ENCODE measurements at regions not wholly inside any gene's neighbourhood (a gene's known extent, or its start where the extent isn't known, plus 50 kb on each side); places are given as distances from the start of the nearest gene placed in this dataset.
A peak's percentile ranks its signal among the peaks of the same experiment; 100 is the strongest.

DNA sequence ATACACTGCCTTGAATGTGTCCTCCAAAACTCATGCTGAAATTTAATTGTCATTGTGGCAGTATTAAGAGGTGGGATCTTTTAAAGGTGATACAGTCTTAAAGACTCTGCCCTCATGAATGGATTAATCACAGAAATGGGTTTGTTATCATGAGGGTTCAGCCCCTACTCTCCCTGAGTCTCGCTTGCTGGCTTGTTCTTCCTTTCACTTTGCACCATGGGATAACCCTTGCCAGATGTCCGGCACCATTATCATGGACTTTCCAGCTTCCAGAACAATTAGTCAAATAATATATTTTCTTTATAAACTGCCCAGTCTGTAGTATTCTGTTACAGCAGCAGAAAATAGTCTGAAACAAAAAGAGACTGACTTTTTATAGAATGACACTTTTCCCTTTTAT lies 67.9 kb upstream of the TENT5A start:
- ChIA-PET CTCF (no interaction called here), POLR2A (no interaction called here)
- TF ChIP-seq ZNF384 (IDR thresholded peaks at IDR 0.05) (no peak), TARDBP (IDR thresholded peaks at IDR 0.05) (no peak)
- DNase-seq (ENCODE audit: extremely low spot score) = no peak

DNA sequence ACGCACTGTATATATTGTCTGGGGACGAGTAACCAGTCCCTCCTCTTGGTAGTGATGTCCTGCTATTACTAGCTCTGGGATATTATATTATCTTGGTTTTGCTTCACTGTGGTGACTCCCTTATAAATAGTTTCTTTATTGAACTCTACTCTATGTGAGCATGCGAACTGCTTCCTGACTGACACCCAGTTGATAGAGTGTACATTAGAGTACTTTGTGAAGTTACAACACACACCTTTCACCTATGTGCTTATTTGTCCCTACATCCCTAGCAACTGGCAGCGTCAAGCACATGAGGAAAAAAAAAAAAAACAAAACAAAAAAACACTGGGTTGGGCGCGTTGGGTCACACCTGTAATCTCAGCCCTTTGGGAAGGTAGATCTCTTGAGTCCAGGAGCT lies 67.3 kb upstream of the TENT5A start:
- POLR2A ChIA-PET = no interaction called here
- no peak for DNase-seq (ENCODE audit: extremely low spot score)
- CTCF ChIA-PET = interaction anchor here (0.6 kb wide), 1 partner anchor 18 kb away, joined by 3 read pairs; no protein-coding TSS in a partner anchor
- TF ChIP-seq NFRKB (IDR thresholded peaks at IDR 0.05) (no peak), PKNOX1 (IDR thresholded peaks at IDR 0.05) (no peak), SUZ12 (IDR thresholded peaks at IDR 0.05) (no peak), ELF4 (IDR thresholded peaks at IDR 0.05) (no peak), BHLHE40 (IDR thresholded peaks at IDR 0.05; ENCODE audit: borderline replicate concordance) (no peak), ZNF384 (IDR thresholded peaks at IDR 0.05) (no peak), FOXM1 (IDR thresholded peaks at IDR 0.05; ENCODE audit: borderline replicate concordance) (no peak), ARNT (IDR thresholded peaks at IDR 0.05) (no peak)

DNA sequence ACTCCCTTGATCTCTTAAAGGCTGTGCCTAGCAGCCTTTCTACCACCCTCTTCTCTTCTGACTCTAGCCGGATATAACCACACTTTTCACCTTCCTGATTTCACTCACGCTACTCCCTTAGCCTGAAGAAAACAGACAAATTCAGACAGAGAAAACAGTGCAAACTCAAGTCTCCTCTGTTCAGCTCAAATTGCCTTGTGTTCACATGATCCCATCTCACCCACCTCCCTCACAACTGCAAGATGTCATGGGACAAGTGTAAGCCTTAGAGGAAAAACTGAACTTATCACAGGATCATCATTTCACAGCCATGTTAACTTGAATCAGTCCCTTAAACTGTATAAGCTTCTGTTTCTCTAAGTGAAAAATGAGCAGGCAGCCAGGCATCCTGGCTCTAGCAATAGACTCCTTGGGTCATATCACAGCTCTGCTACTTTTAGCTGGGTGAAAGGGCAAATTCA lies 66.5 kb upstream of the TENT5A start:
- POLR2A ChIA-PET = no interaction called here
- TF ChIP-seq L3MBTL2 (conservative IDR thresholded peaks at IDR 0.05) = no peak
- no peak for TF ChIP-seq NFRKB (IDR thresholded peaks at IDR 0.05)
- CTCF ChIA-PET = no interaction called here
- no peak for DNase-seq (ENCODE audit: extremely low spot score)

DNA sequence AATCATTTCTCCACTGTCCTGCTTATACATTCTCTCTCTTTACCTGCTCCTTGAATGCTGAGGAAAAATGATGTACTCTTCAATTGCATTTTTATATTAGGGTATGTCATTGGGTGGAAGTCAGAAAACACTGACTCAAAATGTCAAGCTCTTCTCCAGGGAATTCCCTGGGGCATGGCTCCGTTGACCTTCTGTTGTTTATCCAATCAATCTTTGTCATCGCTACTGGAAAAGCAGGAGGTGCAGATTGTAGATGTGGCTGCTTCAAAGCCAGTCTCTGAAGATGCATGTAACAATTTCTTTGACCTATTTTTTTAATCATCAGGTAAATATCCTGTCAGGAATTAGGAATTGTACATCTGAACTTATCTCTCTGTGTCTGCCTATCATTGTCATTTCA lies 63.9 kb upstream of the TENT5A start:
- POLR2A ChIA-PET = no interaction called here
- CTCF ChIA-PET = no interaction called here
- TF ChIP-seq PKNOX1 (IDR thresholded peaks at IDR 0.05) (peak; percentile 54), ARNT (IDR thresholded peaks at IDR 0.05) (no peak)
- no peak for DNase-seq (ENCODE audit: extremely low spot score)

GRCh38 chr6:81814370-81815076 lies 62.0 kb upstream of the TENT5A start:
- no peak for DNase-seq (ENCODE audit: extremely low spot score)
- CTCF ChIA-PET = no interaction called here
- POLR2A ChIA-PET = no interaction called here
- TF ChIP-seq SP1 (IDR thresholded peaks at IDR 0.05) (no peak), FOXM1 (IDR thresholded peaks at IDR 0.05; ENCODE audit: borderline replicate concordance) (no peak), PKNOX1 (IDR thresholded peaks at IDR 0.05) (no peak), HDGF (IDR thresholded peaks at IDR 0.05; ENCODE audit: borderline replicate concordance) (no peak), ARNT (IDR thresholded peaks at IDR 0.05) (no peak), NFRKB (IDR thresholded peaks at IDR 0.05) (no peak), ZNF384 (IDR thresholded peaks at IDR 0.05) (no peak), FOXA1 (IDR thresholded peaks at IDR 0.05) (no peak), L3MBTL2 (conservative IDR thresholded peaks at IDR 0.05) (no peak), BHLHE40 (IDR thresholded peaks at IDR 0.05; ENCODE audit: borderline replicate concordance) (no peak), SUZ12 (IDR thresholded peaks at IDR 0.05) (no peak), TARDBP (IDR thresholded peaks at IDR 0.05) (no peak), FOXK2 (IDR thresholded peaks at IDR 0.05) (no peak), ELF4 (IDR thresholded peaks at IDR 0.05) (no peak), CTBP1 (IDR thresholded peaks at IDR 0.05; ENCODE audit: borderline replicate concordance) (no peak), LEF1 (IDR thresholded peaks at IDR 0.05; ENCODE audit: borderline replicate concordance) (no peak)

GRCh38 chr6:81813305-81813704 lies 60.8 kb upstream of the TENT5A start:
- no peak for TF ChIP-seq FOXK2 (IDR thresholded peaks at IDR 0.05)
- no peak for TF ChIP-seq BHLHE40 (IDR thresholded peaks at IDR 0.05; ENCODE audit: borderline replicate concordance)
- TF ChIP-seq SUZ12 (IDR thresholded peaks at IDR 0.05) = no peak
- no peak for TF ChIP-seq ARNT (IDR thresholded peaks at IDR 0.05)
- TF ChIP-seq ZNF384 (IDR thresholded peaks at IDR 0.05) = no peak
- no peak for TF ChIP-seq L3MBTL2 (conservative IDR thresholded peaks at IDR 0.05)
- TF ChIP-seq ELF4 (IDR thresholded peaks at IDR 0.05) = no peak
- no peak for TF ChIP-seq FOXM1 (IDR thresholded peaks at IDR 0.05; ENCODE audit: borderline replicate concordance)
- no peak for TF ChIP-seq FOXA1 (IDR thresholded peaks at IDR 0.05)
- no peak for TF ChIP-seq LEF1 (IDR thresholded peaks at IDR 0.05; ENCODE audit: borderline replicate concordance)
- TF ChIP-seq CTBP1 (IDR thresholded peaks at IDR 0.05; ENCODE audit: borderline replicate concordance) = no peak
- no peak for TF ChIP-seq HDGF (IDR thresholded peaks at IDR 0.05; ENCODE audit: borderline replicate concordance)
- TF ChIP-seq SP1 (IDR thresholded peaks at IDR 0.05) = no peak
- no peak for DNase-seq (ENCODE audit: extremely low spot score)
- ChIA-PET POLR2A (no interaction called here), CTCF (no interaction called here)

DNA sequence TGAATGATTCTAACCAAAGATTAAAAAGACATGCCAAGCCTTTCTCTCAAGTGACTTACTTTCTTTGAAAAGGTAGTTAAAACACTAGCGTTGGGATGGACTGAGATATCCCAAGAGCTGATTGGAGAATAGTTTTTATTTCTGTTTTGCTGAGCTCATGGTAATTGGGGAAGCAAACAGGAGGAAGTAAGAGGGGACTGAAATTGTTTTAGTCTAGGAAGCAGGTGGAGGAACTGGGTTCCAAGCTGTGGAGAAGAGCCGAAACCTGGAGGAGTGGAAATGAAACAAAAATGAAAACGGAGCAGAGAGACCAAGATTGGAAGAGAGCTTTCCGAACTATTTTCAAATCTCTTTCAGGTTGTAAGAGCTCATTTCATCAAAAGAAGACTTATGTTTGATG lies 59.9 kb upstream of the TENT5A start:
- CTCF ChIA-PET = no interaction called here
- no peak for DNase-seq (ENCODE audit: extremely low spot score)
- TF ChIP-seq L3MBTL2 (conservative IDR thresholded peaks at IDR 0.05) = no peak
- TF ChIP-seq ZNF384 (IDR thresholded peaks at IDR 0.05) = no peak
- no peak for TF ChIP-seq SUZ12 (IDR thresholded peaks at IDR 0.05)
- TF ChIP-seq PKNOX1 (IDR thresholded peaks at IDR 0.05) = no peak
- no peak for TF ChIP-seq FOXM1 (IDR thresholded peaks at IDR 0.05; ENCODE audit: borderline replicate concordance)
- TF ChIP-seq SP1 (IDR thresholded peaks at IDR 0.05) = no peak
- no peak for TF ChIP-seq FOXA1 (IDR thresholded peaks at IDR 0.05)
- TF ChIP-seq TARDBP (IDR thresholded peaks at IDR 0.05) = no peak
- no peak for TF ChIP-seq LEF1 (IDR thresholded peaks at IDR 0.05; ENCODE audit: borderline replicate concordance)
- no peak for TF ChIP-seq NFRKB (IDR thresholded peaks at IDR 0.05)
- TF ChIP-seq BHLHE40 (IDR thresholded peaks at IDR 0.05; ENCODE audit: borderline replicate concordance) = no peak
- TF ChIP-seq CTBP1 (IDR thresholded peaks at IDR 0.05; ENCODE audit: borderline replicate concordance) = no peak
- TF ChIP-seq ARNT (IDR thresholded peaks at IDR 0.05) = no peak
- TF ChIP-seq ELF4 (IDR thresholded peaks at IDR 0.05) = no peak
- no peak for TF ChIP-seq HDGF (IDR thresholded peaks at IDR 0.05; ENCODE audit: borderline replicate concordance)
- TF ChIP-seq FOXK2 (IDR thresholded peaks at IDR 0.05) = no peak
- POLR2A ChIA-PET = no interaction called here
